Thyroid gland (tissue), 4 donors: ENCODE measurements at regions not wholly inside any gene's neighbourhood (a gene's known extent, or its start where the extent isn't known, plus 50 kb on each side); places are given as distances from the start of the nearest gene placed in this dataset.
A peak's percentile ranks its signal among the peaks of the same experiment; 100 is the strongest.

ENCODE experiments used
- POLR2A ChIP-seq, 2 donors: fragments of 450-650 bp; IDR thresholded peaks; one replicate each; pipeline ENCODE4 v1.6.1; 2017; ENCODE audit warnings: antibody characterized with exemption in 2 of 2, mild to moderate bottlenecking in 2 of 2, moderate library complexity in 1 of 2
- TF ChIP-seq, protein P1 (sequence below), 6 experiments: fragments of 200-600 bp in 3 of 6; fragments of 450-650 bp in 3 of 6; sonication (generic) in 3 of 6; IDR thresholded peaks; one replicate each; pipeline ENCODE4 v1.5.1; 2016 to 2019; ENCODE audit warnings: antibody characterized with exemption in 6 of 6, mild to moderate bottlenecking in 2 of 6, inconsistent platforms in 1 of 6, moderate library complexity in 1 of 6

DNA sequence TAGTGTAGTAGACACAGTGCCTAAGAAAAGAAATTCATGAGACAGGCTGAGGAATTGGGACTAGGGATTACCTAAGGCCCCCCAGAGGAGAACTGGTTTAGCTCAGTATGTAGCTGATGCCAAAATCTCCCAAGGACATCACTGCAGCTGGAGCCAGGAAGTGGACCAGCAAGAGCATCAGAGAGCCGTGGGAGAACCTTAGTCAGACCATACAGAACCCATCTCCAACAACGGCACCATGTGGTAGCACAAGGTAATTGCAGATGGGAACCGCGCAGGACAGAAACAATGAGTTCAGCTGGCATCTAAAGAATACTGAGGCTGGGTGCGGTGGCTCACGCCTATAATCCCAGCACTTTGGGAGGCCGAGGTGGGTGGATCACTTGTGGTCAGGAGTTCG is 81.7 kb downstream of the WNT5A start:
- TF ChIP-seq, protein P1, sequence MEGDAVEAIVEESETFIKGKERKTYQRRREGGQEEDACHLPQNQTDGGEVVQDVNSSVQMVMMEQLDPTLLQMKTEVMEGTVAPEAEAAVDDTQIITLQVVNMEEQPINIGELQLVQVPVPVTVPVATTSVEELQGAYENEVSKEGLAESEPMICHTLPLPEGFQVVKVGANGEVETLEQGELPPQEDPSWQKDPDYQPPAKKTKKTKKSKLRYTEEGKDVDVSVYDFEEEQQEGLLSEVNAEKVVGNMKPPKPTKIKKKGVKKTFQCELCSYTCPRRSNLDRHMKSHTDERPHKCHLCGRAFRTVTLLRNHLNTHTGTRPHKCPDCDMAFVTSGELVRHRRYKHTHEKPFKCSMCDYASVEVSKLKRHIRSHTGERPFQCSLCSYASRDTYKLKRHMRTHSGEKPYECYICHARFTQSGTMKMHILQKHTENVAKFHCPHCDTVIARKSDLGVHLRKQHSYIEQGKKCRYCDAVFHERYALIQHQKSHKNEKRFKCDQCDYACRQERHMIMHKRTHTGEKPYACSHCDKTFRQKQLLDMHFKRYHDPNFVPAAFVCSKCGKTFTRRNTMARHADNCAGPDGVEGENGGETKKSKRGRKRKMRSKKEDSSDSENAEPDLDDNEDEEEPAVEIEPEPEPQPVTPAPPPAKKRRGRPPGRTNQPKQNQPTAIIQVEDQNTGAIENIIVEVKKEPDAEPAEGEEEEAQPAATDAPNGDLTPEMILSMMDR (IDR thresholded peaks at IDR 0.05), result peak in 2 of 6 experiments; percentile 14 to 17
- no peak for TF ChIP-seq POLR2A (IDR thresholded peaks at IDR 0.05)
